GM23338 (cell line): ENCODE measurements at regions not wholly inside any gene's neighbourhood (a gene's known extent, or its start where the extent isn't known, plus 50 kb on each side); places are given as distances from the start of the nearest gene placed in this dataset.

ENCODE experiments used
- ATAC-seq: fragments of 200-7000 bp; cut with Tn5 transposase; 3 replicates; pipeline ENCODE4 v1.9.1; 2020
- DNase-seq: peaks from one replicate; pipeline ENCODE4 v3.0.0-alpha.2; 2015; ENCODE audit warnings: low spot score
- H2AFZ ChIP-seq: fragments of 200-600 bp; sonication (generic); 2 replicates; pipeline ENCODE4 v1.8.0; 2016; ENCODE audit warnings: antibody characterized with exemption, mild to moderate bottlenecking, moderate library complexity
- H3F3A ChIP-seq: fragments of 200-600 bp; sonication (generic); replicated peaks from 2 replicates; pipeline ENCODE4 v1.8.0; 2017; ENCODE audit warnings: antibody characterized with exemption, mixed run types, low read depth
- H3K27ac ChIP-seq: fragments of 200-600 bp; sonication (generic); 2 replicates; pipeline ENCODE4 v1.6.1; 2016; ENCODE audit warnings: low read depth
- H3K27me3 ChIP-seq: fragments of 200-600 bp; sonication (generic); 2 replicates; pipeline ENCODE4 v1.8.0; 2016; ENCODE audit warnings: mild to moderate bottlenecking, mixed run types, moderate library complexity; ENCODE audit not compliant: insufficient read depth
- H3K36me3 ChIP-seq: fragments of 200-600 bp; sonication (generic); 2 replicates; pipeline ENCODE4 v1.8.0; 2016; ENCODE audit warnings: mild to moderate bottlenecking; ENCODE audit not compliant: insufficient read depth
- H3K4me1 ChIP-seq: fragments of 200-600 bp; sonication (generic); 2 replicates; pipeline ENCODE4 v1.8.0; 2016; ENCODE audit warnings: mild to moderate bottlenecking, moderate library complexity; ENCODE audit not compliant: insufficient read depth
- H3K4me2 ChIP-seq: fragments of 200-600 bp; sonication (generic); 2 replicates; pipeline ENCODE4 v1.7.1; 2017; ENCODE audit warnings: mixed run types
- H3K4me3 ChIP-seq: fragments of 200-600 bp; sonication (generic); 2 replicates; pipeline ENCODE4 v1.6.1; 2016; ENCODE audit warnings: mixed run types
- H3K79me2 ChIP-seq: fragments of 200-600 bp; sonication (generic); replicated peaks from 2 replicates; pipeline ENCODE4 v1.8.0; 2017; ENCODE audit warnings: mild to moderate bottlenecking; ENCODE audit not compliant: insufficient read depth
- H3K9me2 ChIP-seq: fragments of 200-600 bp; sonication (generic); 2 replicates; pipeline ENCODE4 v1.8.0; 2017; ENCODE audit not compliant: insufficient read depth
- H4K20me1 ChIP-seq: fragments of 200-600 bp; sonication (generic); replicated peaks from 2 replicates; pipeline ENCODE4 v1.8.0; 2017; ENCODE audit warnings: mild to moderate bottlenecking; ENCODE audit not compliant: insufficient read depth
- H3K27ac Mint-ChIP-seq: 2 replicates; pipeline ENCODE4 v1.8.0; 2020; ENCODE audit warnings: inconsistent platforms, mild to moderate bottlenecking, moderate library complexity, mixed read lengths
- H3K27me3 Mint-ChIP-seq: 3 replicates; pipeline ENCODE4 v1.8.0; 2022; ENCODE audit warnings: low read depth, mild to moderate bottlenecking, moderate library complexity, mixed read lengths, inconsistent platforms; ENCODE audit not compliant: insufficient read depth, poor library complexity
- H3K36me3 Mint-ChIP-seq: 3 replicates; pipeline ENCODE4 v1.8.0; 2021; ENCODE audit warnings: low read depth, mild to moderate bottlenecking, inconsistent platforms, moderate library complexity, mixed read lengths
- H3K4me1 Mint-ChIP-seq: 3 replicates; pipeline ENCODE4 v1.8.0; 2020; ENCODE audit warnings: mild to moderate bottlenecking, inconsistent platforms, mixed read lengths
- H3K4me3 Mint-ChIP-seq: 3 replicates; pipeline ENCODE4 v1.8.0; 2021; ENCODE audit warnings: moderate library complexity, mild to moderate bottlenecking, inconsistent platforms, mixed read lengths
- H3K9me3 Mint-ChIP-seq: 3 replicates; pipeline ENCODE4 v1.8.0; 2020; ENCODE audit warnings: moderate library complexity, mild to moderate bottlenecking, inconsistent platforms, mixed read lengths
- CREB1 ChIP-seq: fragments of 250-450 bp; sonication (Bioruptor Pico); IDR thresholded peaks from 2 replicates; pipeline ENCODE4 v1.5.0; 2020; ENCODE audit warnings: low read depth, mild to moderate bottlenecking, moderate library complexity
- ETS1 ChIP-seq: IDR thresholded peaks from 2 replicates; pipeline ENCODE4 v1.6.1; 2016; ENCODE audit warnings: antibody characterized with exemption
- EZH2 ChIP-seq: fragments of 200-600 bp; sonication (generic); IDR thresholded peaks from one replicate; pipeline ENCODE4 v1.8.0; 2017; ENCODE audit warnings: antibody characterized with exemption, mild to moderate bottlenecking, low read depth; ENCODE audit not compliant: unreplicated experiment
- EZH2phosphoT487 ChIP-seq: fragments of 200-600 bp; sonication (generic); IDR thresholded peaks from one replicate; pipeline ENCODE4 v1.8.1; 2018; ENCODE audit warnings: antibody characterized with exemption; ENCODE audit not compliant: unreplicated experiment
- JUNB ChIP-seq: IDR thresholded peaks from one replicate; pipeline ENCODE4 v1.6.1; 2016; ENCODE audit warnings: antibody characterized with exemption; ENCODE audit not compliant: unreplicated experiment
- NANOG ChIP-seq: IDR thresholded peaks from 2 replicates; pipeline ENCODE4 v1.6.1; 2016; ENCODE audit warnings: antibody characterized with exemption, borderline replicate concordance
- POLR2AphosphoS5 ChIP-seq: IDR thresholded peaks from 2 replicates; pipeline ENCODE4 v1.6.1; 2016; ENCODE audit warnings: antibody characterized with exemption, low read depth
- REST ChIP-seq: IDR thresholded peaks from one replicate; pipeline ENCODE4 v1.6.1; 2018; ENCODE audit warnings: antibody characterized with exemption; ENCODE audit not compliant: unreplicated experiment
- STAT1 ChIP-seq: IDR thresholded peaks from one replicate; pipeline ENCODE4 v1.6.1; 2016; ENCODE audit warnings: antibody characterized with exemption; ENCODE audit not compliant: unreplicated experiment
- ZNF114 ChIP-seq: fragments of 250-450 bp; sonication (Bioruptor Pico); IDR thresholded peaks from 2 replicates; pipeline ENCODE4 v1.5.0; 2020; ENCODE audit warnings: mild to moderate bottlenecking, moderate library complexity
- ZNF331 ChIP-seq: fragments of 250-450 bp; sonication (Bioruptor Pico); IDR thresholded peaks from 2 replicates; pipeline ENCODE4 v1.5.0; 2020; ENCODE audit warnings: low read depth, mild to moderate bottlenecking, moderate library complexity
- TF ChIP-seq, protein P1 (sequence below), 2 experiments: fragments of 200-600 bp in 1 of 2; sonication (generic) in 1 of 2; conservative IDR thresholded peaks; 2 replicates each; pipeline versions ENCODE4 v1.5.1 to v1.6.1; 2016 to 2017; ENCODE audit warnings: antibody characterized with exemption in 2 of 2, low read depth in 2 of 2, mild to moderate bottlenecking in 2 of 2, moderate library complexity in 1 of 2
- TF ChIP-seq, protein P2 (sequence below): fragments of 250-450 bp; sonication (Bioruptor Pico); IDR thresholded peaks from 2 replicates; pipeline ENCODE4 v1.5.0; 2020; ENCODE audit warnings: mild to moderate bottlenecking, moderate library complexity

- no peaks in the 10 kb centered on the region for H3F3A ChIP-seq
- H3K36me3 ChIP-seq, result no peaks in the 10 kb centered on the region
- no peaks in the 10 kb centered on the region for H3K4me1 ChIP-seq
- Mint-ChIP-seq H3K27me3 (peaks cover 5% of the 10 kb centered on the region), H3K9me3 (no peaks in the 10 kb centered on the region), H3K36me3 (no peaks in the 10 kb centered on the region), H3K4me3 (no peak overlapping the region), H3K27ac (no peak overlapping the region), H3K4me1 (peaks cover 9% of the 10 kb centered on the region; the same call in 2 of the 3 replicates)
- no peak for DNase-seq
- no peak overlapping the region for H3K27ac ChIP-seq
- H3K4me3 ChIP-seq, result no peak overlapping the region
- H3K9me2 ChIP-seq, result peaks cover 9% of the 10 kb centered on the region
- ATAC-seq, result no peak
- TF ChIP-seq ZNF114 (CRISPR knock-in tag), result no peak
- no peak for TF ChIP-seq ZNF331 (CRISPR knock-in tag)
- TF ChIP-seq CREB1 (CRISPR knock-in tag), result no peak
- no peak for TF ChIP-seq POLR2AphosphoS5
- no peak for TF ChIP-seq EZH2
- TF ChIP-seq, protein P1, sequence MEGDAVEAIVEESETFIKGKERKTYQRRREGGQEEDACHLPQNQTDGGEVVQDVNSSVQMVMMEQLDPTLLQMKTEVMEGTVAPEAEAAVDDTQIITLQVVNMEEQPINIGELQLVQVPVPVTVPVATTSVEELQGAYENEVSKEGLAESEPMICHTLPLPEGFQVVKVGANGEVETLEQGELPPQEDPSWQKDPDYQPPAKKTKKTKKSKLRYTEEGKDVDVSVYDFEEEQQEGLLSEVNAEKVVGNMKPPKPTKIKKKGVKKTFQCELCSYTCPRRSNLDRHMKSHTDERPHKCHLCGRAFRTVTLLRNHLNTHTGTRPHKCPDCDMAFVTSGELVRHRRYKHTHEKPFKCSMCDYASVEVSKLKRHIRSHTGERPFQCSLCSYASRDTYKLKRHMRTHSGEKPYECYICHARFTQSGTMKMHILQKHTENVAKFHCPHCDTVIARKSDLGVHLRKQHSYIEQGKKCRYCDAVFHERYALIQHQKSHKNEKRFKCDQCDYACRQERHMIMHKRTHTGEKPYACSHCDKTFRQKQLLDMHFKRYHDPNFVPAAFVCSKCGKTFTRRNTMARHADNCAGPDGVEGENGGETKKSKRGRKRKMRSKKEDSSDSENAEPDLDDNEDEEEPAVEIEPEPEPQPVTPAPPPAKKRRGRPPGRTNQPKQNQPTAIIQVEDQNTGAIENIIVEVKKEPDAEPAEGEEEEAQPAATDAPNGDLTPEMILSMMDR (conservative IDR thresholded peaks at IDR 0.05; ENCODE audit: low read depth in 2 of 2), result no peak
- TF ChIP-seq ETS1, result no peak
- TF ChIP-seq NANOG, result no peak
- TF ChIP-seq REST, result no peak
- TF ChIP-seq JUNB, result no peak
- TF ChIP-seq EZH2phosphoT487, result no peak
- no peak for TF ChIP-seq STAT1
- TF ChIP-seq, protein P2, sequence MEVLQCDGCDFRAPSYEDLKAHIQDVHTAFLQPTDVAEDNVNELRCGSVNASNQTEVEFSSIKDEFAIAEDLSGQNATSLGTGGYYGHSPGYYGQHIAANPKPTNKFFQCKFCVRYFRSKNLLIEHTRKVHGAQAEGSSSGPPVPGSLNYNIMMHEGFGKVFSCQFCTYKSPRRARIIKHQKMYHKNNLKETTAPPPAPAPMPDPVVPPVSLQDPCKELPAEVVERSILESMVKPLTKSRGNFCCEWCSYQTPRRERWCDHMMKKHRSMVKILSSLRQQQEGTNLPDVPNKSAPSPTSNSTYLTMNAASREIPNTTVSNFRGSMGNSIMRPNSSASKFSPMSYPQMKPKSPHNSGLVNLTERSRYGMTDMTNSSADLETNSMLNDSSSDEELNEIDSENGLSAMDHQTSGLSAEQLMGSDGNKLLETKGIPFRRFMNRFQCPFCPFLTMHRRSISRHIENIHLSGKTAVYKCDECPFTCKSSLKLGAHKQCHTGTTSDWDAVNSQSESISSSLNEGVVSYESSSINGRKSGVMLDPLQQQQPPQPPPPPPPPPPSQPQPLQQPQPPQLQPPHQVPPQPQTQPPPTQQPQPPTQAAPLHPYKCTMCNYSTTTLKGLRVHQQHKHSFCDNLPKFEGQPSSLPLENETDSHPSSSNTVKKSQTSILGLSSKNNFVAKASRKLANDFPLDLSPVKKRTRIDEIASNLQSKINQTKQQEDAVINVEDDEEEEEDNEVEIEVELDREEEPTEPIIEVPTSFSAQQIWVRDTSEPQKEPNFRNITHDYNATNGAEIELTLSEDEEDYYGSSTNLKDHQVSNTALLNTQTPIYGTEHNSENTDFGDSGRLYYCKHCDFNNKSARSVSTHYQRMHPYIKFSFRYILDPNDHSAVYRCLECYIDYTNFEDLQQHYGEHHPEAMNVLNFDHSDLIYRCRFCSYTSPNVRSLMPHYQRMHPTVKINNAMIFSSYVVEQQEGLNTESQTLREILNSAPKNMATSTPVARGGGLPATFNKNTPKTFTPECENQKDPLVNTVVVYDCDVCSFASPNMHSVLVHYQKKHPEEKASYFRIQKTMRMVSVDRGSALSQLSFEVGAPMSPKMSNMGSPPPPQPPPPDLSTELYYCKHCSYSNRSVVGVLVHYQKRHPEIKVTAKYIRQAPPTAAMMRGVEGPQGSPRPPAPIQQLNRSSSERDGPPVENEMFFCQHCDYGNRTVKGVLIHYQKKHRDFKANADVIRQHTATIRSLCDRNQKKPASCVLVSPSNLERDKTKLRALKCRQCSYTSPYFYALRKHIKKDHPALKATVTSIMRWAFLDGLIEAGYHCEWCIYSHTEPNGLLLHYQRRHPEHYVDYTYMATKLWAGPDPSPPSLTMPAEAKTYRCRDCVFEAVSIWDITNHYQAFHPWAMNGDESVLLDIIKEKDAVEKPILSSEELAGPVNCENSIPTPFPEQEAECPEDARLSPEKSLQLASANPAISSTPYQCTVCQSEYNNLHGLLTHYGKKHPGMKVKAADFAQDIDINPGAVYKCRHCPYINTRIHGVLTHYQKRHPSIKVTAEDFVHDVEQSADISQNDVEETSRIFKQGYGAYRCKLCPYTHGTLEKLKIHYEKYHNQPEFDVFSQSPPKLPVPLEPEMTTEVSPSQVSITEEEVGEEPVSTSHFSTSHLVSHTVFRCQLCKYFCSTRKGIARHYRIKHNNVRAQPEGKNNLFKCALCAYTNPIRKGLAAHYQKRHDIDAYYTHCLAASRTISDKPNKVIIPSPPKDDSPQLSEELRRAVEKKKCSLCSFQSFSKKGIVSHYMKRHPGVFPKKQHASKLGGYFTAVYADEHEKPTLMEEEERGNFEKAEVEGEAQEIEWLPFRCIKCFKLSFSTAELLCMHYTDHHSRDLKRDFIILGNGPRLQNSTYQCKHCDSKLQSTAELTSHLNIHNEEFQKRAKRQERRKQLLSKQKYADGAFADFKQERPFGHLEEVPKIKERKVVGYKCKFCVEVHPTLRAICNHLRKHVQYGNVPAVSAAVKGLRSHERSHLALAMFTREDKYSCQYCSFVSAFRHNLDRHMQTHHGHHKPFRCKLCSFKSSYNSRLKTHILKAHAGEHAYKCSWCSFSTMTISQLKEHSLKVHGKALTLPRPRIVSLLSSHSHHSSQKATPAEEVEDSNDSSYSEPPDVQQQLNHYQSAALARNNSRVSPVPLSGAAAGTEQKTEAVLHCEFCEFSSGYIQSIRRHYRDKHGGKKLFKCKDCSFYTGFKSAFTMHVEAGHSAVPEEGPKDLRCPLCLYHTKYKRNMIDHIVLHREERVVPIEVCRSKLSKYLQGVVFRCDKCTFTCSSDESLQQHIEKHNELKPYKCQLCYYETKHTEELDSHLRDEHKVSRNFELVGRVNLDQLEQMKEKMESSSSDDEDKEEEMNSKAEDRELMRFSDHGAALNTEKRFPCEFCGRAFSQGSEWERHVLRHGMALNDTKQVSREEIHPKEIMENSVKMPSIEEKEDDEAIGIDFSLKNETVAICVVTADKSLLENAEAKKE (CRISPR knock-in tag), result no peak
- no peaks in the 10 kb centered on the region for H3K27me3 ChIP-seq
- no peaks in the 10 kb centered on the region for H3K79me2 ChIP-seq
- peak overlapping the region; percentile 16; the same call in 1 of the 2 replicates for H2AFZ ChIP-seq
- no peak overlapping the region for H3K4me2 ChIP-seq
- no peaks in the 10 kb centered on the region for H4K20me1 ChIP-seq
These were observed 84.3 kb upstream of the NBEA start for GRCh38 chr13:34857558-34858325.
